IgD-negative memory B cell (primary cell): ENCODE measurements at regions not wholly inside any gene's neighbourhood (a gene's known extent, or its start where the extent isn't known, plus 50 kb on each side); places are given as distances from the start of the nearest gene placed in this dataset.

Source experiments
- H3K27ac Mint-ChIP-seq, 3 donors: one replicate each; pipeline ENCODE4 v1.8.0; 2020 to 2022; ENCODE audit warnings: mild to moderate bottlenecking in 3 of 3, mixed read lengths in 3 of 3, moderate library complexity in 1 of 3
- H3K27me3 Mint-ChIP-seq: one replicate; pipeline ENCODE4 v1.8.0; 2021; ENCODE audit warnings: mixed read lengths
- H3K36me3 Mint-ChIP-seq: one replicate; pipeline ENCODE4 v1.8.0; 2020; ENCODE audit warnings: mild to moderate bottlenecking, mixed read lengths
- H3K4me1 Mint-ChIP-seq, 3 donors: one replicate each; pipeline ENCODE4 v1.8.0; 2020 to 2022; ENCODE audit warnings: mixed read lengths in 3 of 3, mild to moderate bottlenecking in 1 of 3
- H3K4me3 Mint-ChIP-seq, 4 donors: one replicate each; pipeline ENCODE4 v1.8.0; 2020 to 2022; ENCODE audit warnings: mild to moderate bottlenecking in 4 of 4, mixed read lengths in 4 of 4, moderate library complexity in 3 of 4
- H3K9me3 Mint-ChIP-seq, 3 donors: one replicate each; pipeline ENCODE4 v1.8.0; 2020 to 2021; ENCODE audit warnings: mixed read lengths in 3 of 3, mild to moderate bottlenecking in 1 of 3

DNA sequence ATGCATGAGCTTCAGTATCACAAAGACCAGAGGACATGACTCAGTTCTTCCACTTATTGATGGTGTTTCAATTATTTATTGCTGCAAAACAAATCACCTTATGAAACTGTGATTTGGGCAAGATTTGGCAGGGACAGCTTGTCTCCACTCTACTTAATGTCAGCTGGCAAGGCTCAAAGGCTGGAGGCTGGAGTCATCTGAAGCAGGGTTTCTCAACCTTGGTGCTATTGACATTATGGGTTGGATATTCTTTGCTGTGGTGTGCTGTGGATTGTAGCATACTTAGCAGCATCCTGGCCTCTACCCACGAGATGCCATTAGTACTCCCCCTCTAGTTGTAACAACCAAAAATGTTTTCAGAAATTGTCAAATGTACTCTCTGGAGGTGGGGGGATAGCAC is 138.8 kb upstream of the PEX5L start:
- Mint-ChIP-seq H3K27me3 (peaks cover 2% of the 10 kb centered on the region), H3K27ac (no peak overlapping the region)

GRCh38 chr3:180176059-180176458 is 139.3 kb upstream of the PEX5L start:
- Mint-ChIP-seq H3K36me3 (no peaks in the 10 kb centered on the region), H3K27me3 (peaks cover 2% of the 10 kb centered on the region), H3K4me1 (no peaks in the 10 kb centered on the region), H3K4me3 (no peak overlapping the region), H3K27ac (no peak overlapping the region), H3K9me3 (peaks cover 0 to 2% (median 0%) of the 10 kb centered on the region in 3 donors)

More for the DNA sequence above, 138.8 kb upstream of the PEX5L start:
- peaks cover 0 to 2% (median 0%) of the 10 kb centered on the region in 3 donors for H3K9me3 Mint-ChIP-seq
- no peaks in the 10 kb centered on the region for H3K36me3 Mint-ChIP-seq
- H3K4me1 Mint-ChIP-seq, result no peaks in the 10 kb centered on the region
- no peak overlapping the region for H3K4me3 Mint-ChIP-seq

DNA sequence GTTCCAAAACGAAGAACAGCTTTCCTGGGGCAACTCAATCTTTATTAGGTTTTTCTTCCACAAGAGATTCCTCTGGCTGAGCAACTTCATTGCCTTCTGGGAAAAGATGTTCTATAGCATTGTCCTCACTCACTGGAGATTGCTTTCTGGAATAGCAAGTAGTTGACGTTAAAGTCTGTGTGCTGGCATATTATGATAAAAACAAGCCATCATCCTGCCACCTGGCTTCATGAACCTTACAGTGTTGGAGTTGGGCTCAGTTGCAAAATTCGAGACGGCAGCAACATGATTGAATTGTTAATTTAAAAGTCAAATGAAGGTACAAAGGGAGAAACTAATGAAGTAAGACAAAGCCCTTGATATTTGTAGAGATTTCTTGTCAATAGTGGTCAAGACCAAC is 140.5 kb upstream of the PEX5L start:
- no peaks in the 10 kb centered on the region for H3K4me1 Mint-ChIP-seq
- peaks cover 0 to 2% (median 0%) of the 10 kb centered on the region in 3 donors for H3K9me3 Mint-ChIP-seq
- H3K27ac Mint-ChIP-seq, result no peak overlapping the region
- H3K36me3 Mint-ChIP-seq, result no peaks in the 10 kb centered on the region
- H3K4me3 Mint-ChIP-seq, result no peak overlapping the region
- H3K27me3 Mint-ChIP-seq, result peaks cover 2% of the 10 kb centered on the region

DNA sequence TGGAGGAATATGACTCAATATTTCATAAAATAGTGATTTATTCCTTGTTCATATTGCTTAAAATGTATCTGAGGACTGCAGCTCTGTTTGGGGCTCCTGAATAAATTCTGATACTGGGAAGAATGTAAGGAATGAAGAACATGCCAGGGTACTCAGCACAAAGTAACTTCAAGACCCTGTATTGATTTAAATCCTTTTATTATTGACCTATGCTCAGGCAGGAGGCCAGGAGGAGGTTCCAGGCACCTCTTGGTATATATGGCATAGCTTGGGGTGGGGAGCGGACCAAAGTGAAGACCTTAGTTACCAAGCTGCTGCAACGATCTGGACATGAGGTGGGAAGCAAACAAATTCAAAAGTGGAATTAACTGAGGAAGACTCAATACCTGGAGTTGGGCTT is 142.8 kb upstream of the PEX5L start:
- H3K27ac Mint-ChIP-seq, result no peak overlapping the region
- H3K27me3 Mint-ChIP-seq, result peaks cover 2% of the 10 kb centered on the region
- H3K9me3 Mint-ChIP-seq, result peaks cover 0 to 2% (median 0%) of the 10 kb centered on the region in 3 donors
- no peaks in the 10 kb centered on the region for H3K36me3 Mint-ChIP-seq
- H3K4me3 Mint-ChIP-seq, result no peak overlapping the region
- H3K4me1 Mint-ChIP-seq, result no peaks in the 10 kb centered on the region

DNA sequence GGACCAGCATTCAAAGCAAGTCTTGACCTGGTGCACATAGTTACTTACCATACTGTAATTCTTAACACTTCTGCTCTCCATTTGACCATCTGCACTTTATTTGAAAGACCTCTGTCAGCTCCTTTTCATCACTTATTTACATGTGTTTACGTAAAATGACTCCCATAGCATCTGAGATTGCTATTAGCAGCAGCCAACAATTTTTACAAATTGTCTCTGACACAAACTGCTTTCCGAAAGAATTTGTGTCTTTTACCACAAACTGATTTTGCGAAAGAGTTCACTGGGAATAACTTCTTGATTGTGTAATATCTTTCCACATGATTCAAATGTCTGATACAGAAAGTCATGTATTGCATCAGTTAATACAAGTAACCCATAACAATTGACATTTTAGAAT is 144.1 kb upstream of the PEX5L start:
- Mint-ChIP-seq H3K27me3 (peaks cover 2% of the 10 kb centered on the region), H3K9me3 (peaks cover 0 to 2% (median 0%) of the 10 kb centered on the region in 3 donors), H3K4me1 (no peaks in the 10 kb centered on the region)

DNA sequence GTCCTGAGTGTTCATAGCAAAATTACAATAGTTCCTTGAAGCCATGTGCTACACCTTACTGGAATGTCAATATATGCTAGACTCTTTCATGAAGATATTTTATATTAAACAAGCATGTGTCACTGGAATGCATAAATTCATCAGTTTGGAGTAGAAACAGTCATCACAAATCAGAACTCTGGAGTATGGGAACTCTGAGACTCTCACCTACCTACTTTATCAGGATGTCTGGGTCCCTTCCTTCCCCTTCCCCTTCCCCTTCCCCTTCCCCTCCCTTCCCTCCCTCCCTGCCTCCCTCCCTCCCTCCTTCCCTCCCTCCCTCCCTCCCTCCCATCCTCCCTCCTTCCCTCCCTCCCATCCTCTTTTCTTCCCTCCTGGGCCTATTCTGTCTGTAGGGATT is 144.7 kb upstream of the PEX5L start:
- no peak overlapping the region for H3K27ac Mint-ChIP-seq
- no peaks in the 10 kb centered on the region for H3K36me3 Mint-ChIP-seq
- no peaks in the 10 kb centered on the region for H3K9me3 Mint-ChIP-seq
- H3K4me1 Mint-ChIP-seq, result no peaks in the 10 kb centered on the region
- peaks cover 2% of the 10 kb centered on the region for H3K27me3 Mint-ChIP-seq
- no peak overlapping the region for H3K4me3 Mint-ChIP-seq

More for the DNA sequence above, 144.1 kb upstream of the PEX5L start:
- H3K36me3 Mint-ChIP-seq, result no peaks in the 10 kb centered on the region
- H3K27ac Mint-ChIP-seq, result no peak overlapping the region
- H3K4me3 Mint-ChIP-seq, result no peak overlapping the region

DNA sequence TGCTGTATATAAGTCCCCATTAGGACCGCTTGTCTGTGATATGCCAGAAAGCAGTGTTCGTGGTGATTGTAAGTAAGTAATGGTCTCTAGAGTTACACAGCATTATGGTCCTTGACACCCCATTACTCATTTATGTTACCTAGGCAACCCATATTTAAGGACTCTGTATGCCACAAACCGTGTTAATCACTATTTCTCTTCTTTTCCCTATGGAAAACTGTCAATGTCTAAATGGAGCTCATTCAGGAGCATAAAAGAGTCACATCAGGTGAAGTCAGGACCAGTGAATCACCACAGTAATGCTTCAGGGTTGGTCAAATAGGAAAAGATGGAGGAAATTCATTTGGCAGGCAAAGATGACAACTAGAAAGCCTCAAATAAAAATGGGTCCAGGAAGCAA is 146.6 kb upstream of the PEX5L start:
- Mint-ChIP-seq H3K36me3 (no peaks in the 10 kb centered on the region), H3K27ac (no peak overlapping the region), H3K27me3 (peaks cover 2% of the 10 kb centered on the region), H3K9me3 (no peaks in the 10 kb centered on the region), H3K4me1 (no peaks in the 10 kb centered on the region), H3K4me3 (no peak overlapping the region)

DNA sequence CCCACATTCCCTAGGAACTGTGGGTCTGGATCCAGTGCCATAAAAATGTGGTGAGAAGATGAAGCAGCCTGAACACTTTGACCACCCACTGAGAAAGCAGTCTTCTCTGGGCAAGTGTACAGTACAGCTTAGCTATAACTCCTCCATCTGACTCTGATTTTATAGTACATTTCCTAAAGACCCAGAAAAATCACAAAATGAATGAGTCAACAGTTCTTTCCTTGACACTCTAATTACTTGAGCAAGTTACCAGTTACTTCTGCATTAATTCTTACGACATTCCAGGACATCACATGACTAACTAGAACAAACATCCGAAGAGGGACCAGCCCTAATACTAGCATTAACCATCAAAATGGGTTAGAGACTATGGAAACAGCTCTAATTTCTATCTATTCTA is 148.1 kb upstream of the PEX5L start:
- Mint-ChIP-seq H3K27me3 (peaks cover 2% of the 10 kb centered on the region), H3K9me3 (no peaks in the 10 kb centered on the region), H3K4me1 (no peaks in the 10 kb centered on the region), H3K36me3 (no peaks in the 10 kb centered on the region), H3K27ac (no peak overlapping the region), H3K4me3 (no peak overlapping the region)

DNA sequence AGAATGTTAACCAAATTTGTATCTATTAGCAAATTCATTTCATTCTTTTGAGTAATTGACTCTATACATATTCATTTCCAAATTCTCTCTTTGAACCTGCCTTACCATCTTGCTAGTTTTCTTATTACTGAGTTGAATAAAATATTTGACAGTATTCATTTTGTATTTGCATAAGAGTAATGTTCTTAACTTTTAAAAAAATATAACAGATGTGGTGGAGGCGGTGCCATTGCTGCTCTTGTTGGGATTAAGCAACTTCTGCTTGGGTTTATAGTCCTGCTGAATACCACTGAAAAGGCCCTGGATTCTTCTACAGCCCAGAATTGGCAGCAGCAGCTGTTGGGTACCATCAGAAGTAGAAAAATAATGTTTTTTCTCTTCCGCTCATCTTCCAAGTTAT is 148.9 kb upstream of the PEX5L start:
- no peaks in the 10 kb centered on the region for H3K36me3 Mint-ChIP-seq
- no peak overlapping the region for H3K4me3 Mint-ChIP-seq
- no peaks in the 10 kb centered on the region for H3K27me3 Mint-ChIP-seq
- no peaks in the 10 kb centered on the region for H3K4me1 Mint-ChIP-seq
- H3K27ac Mint-ChIP-seq, result no peak overlapping the region
- H3K9me3 Mint-ChIP-seq, result no peaks in the 10 kb centered on the region

GRCh38 chr3:180188512-180189309 is 152.0 kb upstream of the PEX5L start:
- Mint-ChIP-seq H3K9me3 (no peaks in the 10 kb centered on the region), H3K4me3 (no peak overlapping the region), H3K27ac (no peak overlapping the region), H3K36me3 (no peaks in the 10 kb centered on the region), H3K27me3 (no peaks in the 10 kb centered on the region), H3K4me1 (no peaks in the 10 kb centered on the region)

- H3K4me3 Mint-ChIP-seq, result no peak overlapping the region
- H3K9me3 Mint-ChIP-seq, result no peaks in the 10 kb centered on the region
Observed at GRCh38 chr3:180189310-180189648, 152.5 kb upstream of the PEX5L start.

GRCh38 chr3:180196658-180197057 is 159.9 kb upstream of the PEX5L start:
- Mint-ChIP-seq H3K4me3 (no peak overlapping the region), H3K36me3 (no peaks in the 10 kb centered on the region), H3K27ac (no peak overlapping the region), H3K4me1 (no peaks in the 10 kb centered on the region), H3K27me3 (no peaks in the 10 kb centered on the region), H3K9me3 (no peaks in the 10 kb centered on the region)

More at GRCh38 chr3:180189310-180189648, 152.5 kb upstream of the PEX5L start:
- Mint-ChIP-seq H3K4me1 (no peaks in the 10 kb centered on the region), H3K27me3 (no peaks in the 10 kb centered on the region), H3K36me3 (no peaks in the 10 kb centered on the region), H3K27ac (no peak overlapping the region)

DNA sequence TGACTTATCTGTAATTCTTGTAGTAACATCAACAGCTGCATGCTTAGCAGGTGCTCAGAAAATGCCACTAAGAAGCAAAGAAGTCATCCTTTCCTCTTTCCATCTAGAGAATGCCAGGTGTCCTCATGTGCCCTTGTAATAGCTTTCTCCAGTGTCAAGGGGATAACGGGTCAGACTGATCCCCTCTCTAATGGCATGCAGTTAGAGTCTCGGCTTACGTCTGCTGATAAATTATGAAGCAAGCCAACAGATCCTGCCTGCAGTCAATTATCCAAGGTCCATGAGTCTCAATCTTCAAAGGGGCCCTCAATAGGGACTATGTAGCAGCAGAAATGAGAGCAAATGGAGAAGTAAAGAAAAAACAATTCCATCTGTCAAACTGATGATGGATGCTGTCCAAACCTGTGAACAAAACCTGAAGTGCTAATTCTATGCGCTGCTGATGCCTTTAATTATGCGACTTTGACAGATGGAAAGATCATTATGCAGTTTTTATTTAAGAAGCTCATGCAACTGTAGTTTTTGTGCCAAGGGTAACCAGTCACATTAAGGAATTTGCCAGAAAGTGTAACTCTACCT is 162.8 kb upstream of the PEX5L start:
- no peaks in the 10 kb centered on the region for H3K27me3 Mint-ChIP-seq
- H3K27ac Mint-ChIP-seq, result no peak overlapping the region
- no peaks in the 10 kb centered on the region for H3K36me3 Mint-ChIP-seq
- H3K4me3 Mint-ChIP-seq, result no peak overlapping the region
- H3K4me1 Mint-ChIP-seq, result no peaks in the 10 kb centered on the region
- no peaks in the 10 kb centered on the region for H3K9me3 Mint-ChIP-seq

GRCh38 chr3:180215866-180216265 is 179.1 kb upstream of the PEX5L start:
- H3K27ac Mint-ChIP-seq, result no peak overlapping the region
- H3K9me3 Mint-ChIP-seq, result peaks cover 0 to 15% (median 4%) of the 10 kb centered on the region in 3 donors
- no peak overlapping the region for H3K4me3 Mint-ChIP-seq
- H3K27me3 Mint-ChIP-seq, result no peaks in the 10 kb centered on the region
- H3K36me3 Mint-ChIP-seq, result no peaks in the 10 kb centered on the region
- no peaks in the 10 kb centered on the region for H3K4me1 Mint-ChIP-seq

- Mint-ChIP-seq H3K4me1 (no peaks in the 10 kb centered on the region), H3K4me3 (no peak overlapping the region), H3K27me3 (peaks cover 2% of the 10 kb centered on the region), H3K27ac (no peak overlapping the region), H3K9me3 (peaks cover 2 to 16% (median 3%) of the 10 kb centered on the region in 3 donors), H3K36me3 (no peaks in the 10 kb centered on the region)
Observed at GRCh38 chr3:180223268-180223667, 186.5 kb upstream of the PEX5L start.

GRCh38 chr3:180229113-180229512 is 192.4 kb upstream of the PEX5L start:
- H3K27me3 Mint-ChIP-seq, result peaks cover 2% of the 10 kb centered on the region
- H3K4me3 Mint-ChIP-seq, result peak overlapping the region in 1 of 4 donors; percentile 53
- H3K4me1 Mint-ChIP-seq, result no peaks in the 10 kb centered on the region
- no peak overlapping the region for H3K27ac Mint-ChIP-seq
- H3K9me3 Mint-ChIP-seq, result peaks cover 4 to 15% (median 5%) of the 10 kb centered on the region in 3 donors
- H3K36me3 Mint-ChIP-seq, result peaks cover 2% of the 10 kb centered on the region
